OCI-LY1 (cell line): ENCODE measurements at regions not wholly inside any gene's neighbourhood (a gene's known extent, or its start where the extent isn't known, plus 50 kb on each side); places are given as distances from the start of the nearest gene placed in this dataset.

Experiments
- H2AFZ ChIP-seq: fragments of 200-600 bp; sonication (generic), shearing (Covaris generic); 2 replicates; pipeline ENCODE4 v1.6.0; 2014; ENCODE audit warnings: antibody characterized with exemption, mild to moderate bottlenecking, low read length
- H3F3A ChIP-seq: fragments of 200-600 bp; sonication (generic), shearing (Covaris generic); 2 replicates; pipeline ENCODE4 v1.6.0; 2014; ENCODE audit warnings: mild to moderate bottlenecking, antibody characterized with exemption, low read length, moderate library complexity; ENCODE audit not compliant: insufficient read depth
- H3K27ac ChIP-seq: fragments of 200-600 bp; sonication (generic); 2 replicates; pipeline ENCODE4 v1.5.1; 2014; ENCODE audit warnings: low read length, mixed run types, mild to moderate bottlenecking, low read depth; ENCODE audit not compliant: poor library complexity, severe bottlenecking
- H3K27me3 ChIP-seq: fragments of 200-600 bp; sonication (generic); 2 replicates; pipeline ENCODE4 v1.6.0; 2014; ENCODE audit warnings: antibody characterized with exemption, mild to moderate bottlenecking, low read length, moderate library complexity; ENCODE audit not compliant: insufficient read depth
- H3K36me3 ChIP-seq: fragments of 200-600 bp; sonication (generic); 2 replicates; pipeline ENCODE4 v1.6.1; 2014; ENCODE audit warnings: mild to moderate bottlenecking, antibody characterized with exemption, low read length, moderate library complexity, mixed read lengths; ENCODE audit not compliant: insufficient read depth
- H3K4me1 ChIP-seq: fragments of 200-600 bp; sonication (generic); 2 replicates; pipeline ENCODE4 v1.5.1; 2014; ENCODE audit warnings: mild to moderate bottlenecking, low read length, moderate library complexity; ENCODE audit not compliant: insufficient read depth, severe bottlenecking
- H3K4me2 ChIP-seq: fragments of 200-600 bp; sonication (generic), shearing (Covaris generic); 2 replicates; pipeline ENCODE4 v1.6.1; 2014; ENCODE audit warnings: low read length
- H3K4me3 ChIP-seq: fragments of 200-600 bp; sonication (generic); 2 replicates; pipeline ENCODE4 v1.5.1; 2014; ENCODE audit warnings: low read length, low read depth, mild to moderate bottlenecking, mixed read lengths; ENCODE audit not compliant: poor library complexity, severe bottlenecking
- H3K79me2 ChIP-seq: fragments of 200-600 bp; shearing (Covaris generic); 2 replicates; pipeline ENCODE4 v1.6.1; 2016; ENCODE audit warnings: mixed run types, low read length, mixed read lengths; ENCODE audit not compliant: insufficient read depth
- H3K9ac ChIP-seq: fragments of 200-600 bp; sonication (generic), shearing (Covaris generic); 2 replicates; pipeline ENCODE4 v1.6.1; 2014; ENCODE audit warnings: mild to moderate bottlenecking, low read length, mixed read lengths
- H3K9me2 ChIP-seq: fragments of 200-600 bp; sonication (generic), shearing (Covaris generic); 2 replicates; pipeline ENCODE4 v1.6.1; 2014; ENCODE audit warnings: low read depth, mild to moderate bottlenecking, low read length, mixed read lengths
- H3K9me3 ChIP-seq: fragments of 200-600 bp; shearing (Covaris generic); 2 replicates; pipeline ENCODE4 v1.6.1; 2014; ENCODE audit warnings: low read length, mixed read lengths
- H4K20me1 ChIP-seq: fragments of 200-600 bp; sonication (generic), shearing (Covaris generic); 2 replicates; pipeline ENCODE4 v1.6.0; 2016; ENCODE audit warnings: mild to moderate bottlenecking, low read length; ENCODE audit not compliant: insufficient read depth
- EZH2 ChIP-seq: fragments of 200-600 bp; sonication (generic), shearing (Covaris generic); IDR thresholded peaks from 2 replicates; pipeline ENCODE4 v1.8.0; 2017; ENCODE audit warnings: borderline replicate concordance, mixed run types, mild to moderate bottlenecking, antibody characterized with exemption, low read length, moderate library complexity, mixed read lengths
- TF ChIP-seq, protein P1 (sequence below): fragments of 200-600 bp; sonication (generic), shearing (Covaris generic); IDR thresholded peaks from 2 replicates; pipeline ENCODE4 v1.5.1; 2017; ENCODE audit warnings: mild to moderate bottlenecking, antibody characterized with exemption, low read length, moderate library complexity, mixed read lengths

DNA sequence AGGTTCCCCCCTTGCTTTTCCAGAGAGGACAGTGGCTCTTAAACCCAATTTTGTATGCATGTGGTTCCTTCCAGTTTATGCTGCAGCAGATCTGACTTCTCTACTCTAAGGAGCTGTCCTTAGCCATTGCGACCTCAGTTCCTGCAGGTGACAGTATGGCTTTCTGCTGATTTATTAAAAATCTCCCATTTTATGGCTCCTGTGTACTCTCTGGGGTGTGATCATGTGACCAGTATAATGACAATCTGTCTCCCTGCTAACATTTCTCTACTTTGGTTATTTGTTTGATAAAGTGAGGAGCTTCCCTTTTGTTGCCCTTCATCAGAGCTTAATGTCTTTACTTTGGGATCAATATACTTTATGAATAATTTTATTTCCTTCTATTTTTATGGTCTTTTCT lies 148.7 kb upstream of the VRK2 start:
- Histone ChIP-seq H3K27me3 (no peaks in the 10 kb centered on the region), H2AFZ (no peak overlapping the region), H3K4me1 (no peaks in the 10 kb centered on the region), H3K9ac (no peak overlapping the region), H3K9me2 (no peaks in the 10 kb centered on the region), H3K4me2 (no peak overlapping the region), H3F3A (no peaks in the 10 kb centered on the region), H3K27ac (no peak overlapping the region), H4K20me1 (no peaks in the 10 kb centered on the region), H3K36me3 (no peaks in the 10 kb centered on the region), H3K9me3 (no peaks in the 10 kb centered on the region), H3K79me2 (no peaks in the 10 kb centered on the region), H3K4me3 (no peak overlapping the region)
- TF ChIP-seq EZH2, result no peak
- TF ChIP-seq, protein P1, sequence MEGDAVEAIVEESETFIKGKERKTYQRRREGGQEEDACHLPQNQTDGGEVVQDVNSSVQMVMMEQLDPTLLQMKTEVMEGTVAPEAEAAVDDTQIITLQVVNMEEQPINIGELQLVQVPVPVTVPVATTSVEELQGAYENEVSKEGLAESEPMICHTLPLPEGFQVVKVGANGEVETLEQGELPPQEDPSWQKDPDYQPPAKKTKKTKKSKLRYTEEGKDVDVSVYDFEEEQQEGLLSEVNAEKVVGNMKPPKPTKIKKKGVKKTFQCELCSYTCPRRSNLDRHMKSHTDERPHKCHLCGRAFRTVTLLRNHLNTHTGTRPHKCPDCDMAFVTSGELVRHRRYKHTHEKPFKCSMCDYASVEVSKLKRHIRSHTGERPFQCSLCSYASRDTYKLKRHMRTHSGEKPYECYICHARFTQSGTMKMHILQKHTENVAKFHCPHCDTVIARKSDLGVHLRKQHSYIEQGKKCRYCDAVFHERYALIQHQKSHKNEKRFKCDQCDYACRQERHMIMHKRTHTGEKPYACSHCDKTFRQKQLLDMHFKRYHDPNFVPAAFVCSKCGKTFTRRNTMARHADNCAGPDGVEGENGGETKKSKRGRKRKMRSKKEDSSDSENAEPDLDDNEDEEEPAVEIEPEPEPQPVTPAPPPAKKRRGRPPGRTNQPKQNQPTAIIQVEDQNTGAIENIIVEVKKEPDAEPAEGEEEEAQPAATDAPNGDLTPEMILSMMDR, result no peak

DNA sequence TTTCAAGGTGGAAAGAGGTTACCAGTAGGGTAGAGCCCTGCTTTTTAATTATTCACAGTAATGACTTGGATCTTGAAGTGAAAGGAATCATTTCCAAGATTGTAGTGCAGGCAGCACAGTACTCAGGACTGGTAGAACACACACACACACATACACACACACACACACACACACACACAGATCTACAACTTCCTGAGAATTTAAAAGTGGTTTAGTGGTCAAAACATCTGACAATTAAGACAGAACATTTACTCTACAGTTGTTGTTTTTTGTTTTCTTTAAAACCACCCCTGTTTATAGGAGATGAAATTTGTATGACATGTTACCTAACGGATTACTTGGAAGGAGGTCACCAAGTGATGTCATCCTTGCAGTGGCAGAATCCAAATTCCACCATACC lies 146.7 kb upstream of the VRK2 start:
- no peaks in the 10 kb centered on the region for H4K20me1 ChIP-seq
- no peak for TF ChIP-seq EZH2
- TF ChIP-seq, protein P1, result no peak
- no peak overlapping the region for H2AFZ ChIP-seq

DNA sequence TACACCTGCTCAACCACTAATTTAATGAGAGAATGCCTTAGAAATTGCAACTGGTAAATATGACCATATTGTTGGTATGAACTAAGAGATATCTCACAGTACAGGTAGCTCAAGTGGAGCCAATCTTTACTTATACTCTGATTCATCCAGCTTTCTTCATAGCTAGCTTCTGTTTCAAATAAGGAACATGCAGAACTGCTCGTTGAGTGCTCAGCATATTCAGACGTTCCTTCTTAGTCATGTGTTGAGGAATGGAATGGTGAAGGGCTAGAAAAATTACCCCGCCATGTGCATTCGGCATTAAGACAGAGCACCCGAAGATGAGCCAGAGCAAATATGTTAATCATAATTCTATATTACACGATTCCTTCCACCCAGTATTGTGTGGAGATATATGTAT lies 144.0 kb upstream of the VRK2 start:
- H3K9ac ChIP-seq, result no peak overlapping the region
- no peaks in the 10 kb centered on the region for H3K9me2 ChIP-seq
- no peak overlapping the region for H3K4me3 ChIP-seq
- H3K79me2 ChIP-seq, result no peaks in the 10 kb centered on the region
- no peak overlapping the region for H3K27ac ChIP-seq
- H3K4me1 ChIP-seq, result no peaks in the 10 kb centered on the region
- no peak overlapping the region for H2AFZ ChIP-seq
- H3K9me3 ChIP-seq, result no peaks in the 10 kb centered on the region
- no peaks in the 10 kb centered on the region for H3K36me3 ChIP-seq
- H3F3A ChIP-seq, result no peaks in the 10 kb centered on the region
- TF ChIP-seq, protein P1, result no peak
- TF ChIP-seq EZH2, result no peak
- H3K27me3 ChIP-seq, result no peaks in the 10 kb centered on the region
- H3K4me2 ChIP-seq, result no peak overlapping the region
- no peaks in the 10 kb centered on the region for H4K20me1 ChIP-seq

More for the DNA sequence above, 146.7 kb upstream of the VRK2 start:
- Histone ChIP-seq H3K27ac (no peak overlapping the region), H3K4me3 (no peak overlapping the region), H3F3A (no peaks in the 10 kb centered on the region), H3K9ac (no peak overlapping the region), H3K27me3 (no peaks in the 10 kb centered on the region), H3K9me3 (no peaks in the 10 kb centered on the region), H3K9me2 (no peaks in the 10 kb centered on the region), H3K4me2 (no peak overlapping the region), H3K4me1 (no peaks in the 10 kb centered on the region), H3K36me3 (no peaks in the 10 kb centered on the region), H3K79me2 (no peaks in the 10 kb centered on the region)
